ENCODE measurements at regions not wholly inside any gene's neighbourhood (a gene's known extent, or its start where the extent isn't known, plus 50 kb on each side); places are given as distances from the start of the nearest gene placed in this dataset.

GRCh38 chr2:181364492-181365170 is 92.6 kb upstream of the ITGA4 start:
- TF ChIP-seq EZH2phosphoT487 (IDR thresholded peaks at IDR 0.05; ENCODE audit: borderline replicate concordance) (no peak), POLR2AphosphoS5 (IDR thresholded peaks at IDR 0.05; ENCODE audit: low read depth, low read length) (no peak), EZH2 (IDR thresholded peaks at IDR 0.05) (no peak), SP1 (IDR thresholded peaks at IDR 0.05; ENCODE audit: low read depth) (no peak), CTCF (IDR thresholded peaks at IDR 0.05 in 2 of 3, conservative IDR thresholded peaks at IDR 0.05 in 1 of 3; ENCODE audit: borderline replicate concordance in 1 of 3, insufficient read depth in 1 of 3, low read depth in 2 of 3, low read length in 2 of 3) (no peak), ELF1 (IDR thresholded peaks at IDR 0.05; ENCODE audit: borderline replicate concordance, low read depth) (no peak), RAD21 (IDR thresholded peaks at IDR 0.05; ENCODE audit: low read depth) (no peak)

All from HCT116 (cell line).